LNCAP (cell line): ENCODE measurements at regions not wholly inside any gene's neighbourhood (a gene's known extent, or its start where the extent isn't known, plus 50 kb on each side); places are given as distances from the start of the nearest gene placed in this dataset.

Source experiments
- CTCF ChIP-seq: fragments of 450-650 bp; IDR thresholded peaks from 2 replicates; pipeline ENCODE4 v1.5.1; 2017; ENCODE audit warnings: mild to moderate bottlenecking

GRCh38 chr2:117631152-117631945 lies 183.1 kb upstream of the DDX18 start:
- TF ChIP-seq CTCF, result no peak

- no peak for TF ChIP-seq CTCF
Measured at GRCh38 chr2:117635481-117635880, 179.0 kb upstream of the DDX18 start.

- TF ChIP-seq CTCF, result no peak
Measured at GRCh38 chr2:117639401-117639800, 175.1 kb upstream of the DDX18 start.

- TF ChIP-seq CTCF, result no peak
Measured at GRCh38 chr2:117644403-117644802, 170.1 kb upstream of the DDX18 start.

- TF ChIP-seq CTCF, result no peak
Measured at GRCh38 chr2:117645458-117645857, 169.0 kb upstream of the DDX18 start.

GRCh38 chr2:117646099-117646498 lies 168.4 kb upstream of the DDX18 start:
- no peak for TF ChIP-seq CTCF

- TF ChIP-seq CTCF, result no peak
Measured at GRCh38 chr2:117646872-117647271, 167.6 kb upstream of the DDX18 start.

GRCh38 chr2:117656546-117656945 lies 157.9 kb upstream of the DDX18 start:
- no peak for TF ChIP-seq CTCF
